Endodermal cell (in vitro differentiated cells): ENCODE measurements at regions not wholly inside any gene's neighbourhood (a gene's known extent, or its start where the extent isn't known, plus 50 kb on each side); places are given as distances from the start of the nearest gene placed in this dataset.

Source experiments
- DNase-seq: peaks from one replicate; pipeline ENCODE4 v3.0.0-alpha.2; 2017
- H3K27ac ChIP-seq: 2 replicates; pipeline ENCODE4 v1.5.1; 2013; ENCODE audit warnings: mild to moderate bottlenecking, low read depth, low read length, moderate library complexity
- H3K27me3 ChIP-seq: 2 replicates; pipeline ENCODE4 v1.6.1; 2013; ENCODE audit warnings: mild to moderate bottlenecking, low read length, moderate library complexity; ENCODE audit not compliant: insufficient read depth, control insufficient read depth, poor library complexity, severe bottlenecking
- H3K36me3 ChIP-seq: 2 replicates; pipeline ENCODE4 v1.7.0; 2013; ENCODE audit warnings: mild to moderate bottlenecking, low read length, moderate library complexity; ENCODE audit not compliant: control insufficient read depth, insufficient read depth
- H3K4me1 ChIP-seq: one replicate; pipeline ENCODE4 v1.7.0; 2013; ENCODE audit warnings: low read length; ENCODE audit not compliant: control insufficient read depth, insufficient read depth
- H3K4me3 ChIP-seq: 2 replicates; pipeline ENCODE4 v1.5.1; 2013; ENCODE audit warnings: mild to moderate bottlenecking, low read length, moderate library complexity
- H3K9ac ChIP-seq: 2 replicates; pipeline ENCODE4 v1.6.1; 2013; ENCODE audit warnings: mild to moderate bottlenecking, low read length, moderate library complexity; ENCODE audit not compliant: poor library complexity, severe bottlenecking; ENCODE audit errors: extremely low read depth
- H3K9me3 ChIP-seq: 2 replicates; pipeline ENCODE4 v1.6.1; 2013; ENCODE audit warnings: mild to moderate bottlenecking, low read length, moderate library complexity; ENCODE audit not compliant: control insufficient read depth
- H3K27ac Mint-ChIP-seq: 2 replicates; pipeline ENCODE4 v1.8.0; 2020; ENCODE audit warnings: mixed read lengths
- H3K27me3 Mint-ChIP-seq: 2 replicates; pipeline ENCODE4 v1.8.0; 2021; ENCODE audit warnings: mild to moderate bottlenecking, mixed read lengths; ENCODE audit not compliant: insufficient read depth
- H3K36me3 Mint-ChIP-seq: 2 replicates; pipeline ENCODE4 v1.8.0; 2020; ENCODE audit warnings: low read depth, mixed read lengths
- H3K4me1 Mint-ChIP-seq: 2 replicates; pipeline ENCODE4 v1.8.0; 2020; ENCODE audit warnings: mixed read lengths
- H3K4me3 Mint-ChIP-seq: 2 replicates; pipeline ENCODE4 v1.8.0; 2020; ENCODE audit warnings: mild to moderate bottlenecking, moderate library complexity, mixed read lengths
- H3K9me3 Mint-ChIP-seq: 2 replicates; pipeline ENCODE4 v1.8.0; 2020; ENCODE audit warnings: mild to moderate bottlenecking, mixed read lengths
- WGBS, 2 experiments: methylation state at CpG; one replicate each; pipeline versions ENCODE4 v1.1.5 to v1.1.7; 2013; ENCODE audit warnings: missing lambda C conversion rate in 2 of 2, mixed read lengths in 1 of 2; ENCODE audit not compliant: insufficient coverage in 1 of 2, insufficient read length in 1 of 2; 5-methylcytosine and 5-hydroxymethylcytosine counted together
- TF ChIP-seq, protein P1 (sequence below): fragments of 200-600 bp; sonication (generic); conservative IDR thresholded peaks from 2 replicates; pipeline ENCODE4 v1.5.0; 2021; ENCODE audit warnings: antibody characterized with exemption, mild to moderate bottlenecking

GRCh38 chr1:217224201-217224600 lies 406.7 kb downstream of the GPATCH2 start:
- H3K27ac ChIP-seq, result no peak overlapping the region
- no peak for DNase-seq
- H3K9me3 ChIP-seq, result no peaks in the 10 kb centered on the region
- H3K27me3 Mint-ChIP-seq, result no peaks in the 10 kb centered on the region
- H3K4me1 Mint-ChIP-seq, result peaks cover 17% of the 10 kb centered on the region
- no peaks in the 10 kb centered on the region for H3K27me3 ChIP-seq
- H3K9me3 Mint-ChIP-seq, result no peaks in the 10 kb centered on the region
- H3K4me3 Mint-ChIP-seq, result no peak overlapping the region
- H3K27ac Mint-ChIP-seq, result no peak overlapping the region
- no peaks in the 10 kb centered on the region for H3K36me3 Mint-ChIP-seq
- no peaks in the 10 kb centered on the region for H3K36me3 ChIP-seq
- H3K4me1 ChIP-seq, result peaks cover 9% of the 10 kb centered on the region
- no peak overlapping the region for H3K9ac ChIP-seq
- TF ChIP-seq, protein P1, sequence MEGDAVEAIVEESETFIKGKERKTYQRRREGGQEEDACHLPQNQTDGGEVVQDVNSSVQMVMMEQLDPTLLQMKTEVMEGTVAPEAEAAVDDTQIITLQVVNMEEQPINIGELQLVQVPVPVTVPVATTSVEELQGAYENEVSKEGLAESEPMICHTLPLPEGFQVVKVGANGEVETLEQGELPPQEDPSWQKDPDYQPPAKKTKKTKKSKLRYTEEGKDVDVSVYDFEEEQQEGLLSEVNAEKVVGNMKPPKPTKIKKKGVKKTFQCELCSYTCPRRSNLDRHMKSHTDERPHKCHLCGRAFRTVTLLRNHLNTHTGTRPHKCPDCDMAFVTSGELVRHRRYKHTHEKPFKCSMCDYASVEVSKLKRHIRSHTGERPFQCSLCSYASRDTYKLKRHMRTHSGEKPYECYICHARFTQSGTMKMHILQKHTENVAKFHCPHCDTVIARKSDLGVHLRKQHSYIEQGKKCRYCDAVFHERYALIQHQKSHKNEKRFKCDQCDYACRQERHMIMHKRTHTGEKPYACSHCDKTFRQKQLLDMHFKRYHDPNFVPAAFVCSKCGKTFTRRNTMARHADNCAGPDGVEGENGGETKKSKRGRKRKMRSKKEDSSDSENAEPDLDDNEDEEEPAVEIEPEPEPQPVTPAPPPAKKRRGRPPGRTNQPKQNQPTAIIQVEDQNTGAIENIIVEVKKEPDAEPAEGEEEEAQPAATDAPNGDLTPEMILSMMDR, result no peak
- no peak overlapping the region for H3K4me3 ChIP-seq
- WGBS, 2 experiments, result 100% methylated on average over 1 of the region's 1 CpG; no CpG with 5 or more reads in 1 of the 2 experiments

GRCh38 chr1:217214551-217214950 lies 416.3 kb downstream of the GPATCH2 start:
- DNase-seq, result no peak
- Histone ChIP-seq H3K9me3 (no peaks in the 10 kb centered on the region), H3K4me1 (no peaks in the 10 kb centered on the region), H3K4me3 (no peak overlapping the region), H3K9ac (no peak overlapping the region), H3K27ac (no peak overlapping the region), H3K27me3 (no peaks in the 10 kb centered on the region), H3K36me3 (no peaks in the 10 kb centered on the region)
- TF ChIP-seq, protein P1, result no peak
- H3K27me3 Mint-ChIP-seq, result no peaks in the 10 kb centered on the region
- peaks cover 4% of the 10 kb centered on the region for H3K9me3 Mint-ChIP-seq
- WGBS, 2 experiments, result 90 to 95% methylated on average over 2 to 3 of the region's 3 CpGs
- H3K4me1 Mint-ChIP-seq, result peaks cover 6% of the 10 kb centered on the region
- no peak overlapping the region for H3K27ac Mint-ChIP-seq
- no peak overlapping the region for H3K4me3 Mint-ChIP-seq
- no peaks in the 10 kb centered on the region for H3K36me3 Mint-ChIP-seq

DNA sequence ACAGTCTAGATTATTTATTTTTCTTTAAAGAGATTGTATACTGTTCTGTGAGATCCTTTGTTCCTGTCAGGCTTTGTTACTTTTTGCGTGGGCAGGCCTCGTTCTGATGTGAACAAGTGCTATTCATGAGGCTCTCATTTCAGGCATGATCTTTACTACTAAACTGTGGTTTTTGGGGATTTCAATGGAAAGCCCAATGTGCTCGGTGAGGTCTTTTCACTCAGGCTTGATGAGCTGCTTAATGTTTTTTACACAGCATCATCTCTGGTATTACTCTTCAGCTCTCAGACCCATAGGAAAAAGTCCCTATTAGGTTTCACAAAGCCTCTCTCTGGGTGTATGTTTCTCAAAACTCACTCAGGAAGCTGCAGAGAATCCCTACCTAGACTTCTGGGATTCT lies 419.4 kb downstream of the GPATCH2 start:
- 95 to 100% methylated on average over 1 to 3 of the region's 3 CpGs for WGBS, 2 experiments
- Mint-ChIP-seq H3K4me3 (no peak overlapping the region), H3K36me3 (no peaks in the 10 kb centered on the region), H3K9me3 (peaks cover 11% of the 10 kb centered on the region), H3K27me3 (no peaks in the 10 kb centered on the region), H3K27ac (no peak overlapping the region), H3K4me1 (peaks cover 6% of the 10 kb centered on the region)
- no peak for DNase-seq
- H3K4me3 ChIP-seq, result no peak overlapping the region
- H3K4me1 ChIP-seq, result no peaks in the 10 kb centered on the region
- no peaks in the 10 kb centered on the region for H3K9me3 ChIP-seq
- H3K27me3 ChIP-seq, result no peaks in the 10 kb centered on the region
- TF ChIP-seq, protein P1, result no peak
- no peak overlapping the region for H3K9ac ChIP-seq
- no peaks in the 10 kb centered on the region for H3K36me3 ChIP-seq
- H3K27ac ChIP-seq, result no peak overlapping the region
